HG02840 (cell line): ENCODE measurements at regions not wholly inside any gene's neighbourhood (a gene's known extent, or its start where the extent isn't known, plus 50 kb on each side); places are given as distances from the start of the nearest gene placed in this dataset.
"Not testable (repeated sequence)": the region's sequence is repeated elsewhere in the genome, so short reads cannot be mapped to it uniquely, and the experiment has no call there.

Experiments used
- ATAC-seq: cut with Tn5 transposase; IDR thresholded peaks from one replicate; pipeline ENCODE4 v1.9.1; 2021; ENCODE audit warnings: mild to moderate bottlenecking, moderate library complexity, moderate number of reproducible peaks; ENCODE audit not compliant: unreplicated experiment, low FRiP score

DNA sequence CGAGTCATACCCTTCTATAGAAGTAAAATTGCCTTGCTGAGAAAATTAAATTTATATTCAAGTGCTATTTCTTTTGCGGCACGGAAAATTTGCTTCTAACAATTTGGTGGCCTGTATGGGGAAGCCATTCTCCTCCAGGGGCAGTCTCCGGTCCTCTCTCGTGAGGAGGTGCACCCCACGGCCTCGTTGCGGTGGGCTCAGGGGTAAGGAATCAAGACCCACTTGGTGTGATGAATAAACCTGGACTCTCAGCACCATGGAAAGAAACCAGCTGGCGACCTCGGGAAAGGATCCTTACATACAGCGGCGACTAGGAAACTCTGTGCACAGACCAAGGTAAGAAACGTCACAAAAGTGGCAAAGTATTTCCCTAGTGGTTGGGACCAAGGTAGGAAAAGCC is 252.9 kb downstream of the DPY19L2 start:
- no peak for ATAC-seq

- no peak for ATAC-seq
Measured at GRCh38 chr12:63410197-63410596, 258.1 kb downstream of the DPY19L2 start.

GRCh38 chr12:63406781-63407180 is 255.8 kb upstream of the AVPR1A start:
- no peak for ATAC-seq

- no peak for ATAC-seq
Measured at GRCh38 chr12:63404611-63405010, 253.6 kb upstream of the AVPR1A start.

DNA sequence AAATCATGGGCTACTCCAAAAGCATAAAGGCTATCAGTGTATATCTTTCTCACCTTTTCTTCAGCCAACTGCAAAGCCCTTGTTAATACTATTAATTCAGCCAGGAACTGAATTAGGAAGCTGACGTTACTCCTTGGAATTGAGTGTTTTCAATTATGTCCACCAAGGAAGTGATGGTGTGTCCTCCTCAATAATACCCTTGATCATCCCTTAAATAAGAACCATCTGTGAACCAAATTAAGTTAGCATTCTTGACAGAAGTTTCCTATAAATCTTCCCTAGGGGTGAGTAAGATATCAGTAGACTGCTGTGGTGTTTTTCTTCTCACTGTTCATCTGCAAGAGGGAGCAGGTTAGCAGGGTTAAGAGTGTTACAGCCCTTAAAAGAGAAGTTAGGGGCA is 252.3 kb upstream of the AVPR1A start:
- no peak for ATAC-seq

GRCh38 chr12:63400718-63401117 is 249.7 kb upstream of the AVPR1A start:
- no peak for ATAC-seq

DNA sequence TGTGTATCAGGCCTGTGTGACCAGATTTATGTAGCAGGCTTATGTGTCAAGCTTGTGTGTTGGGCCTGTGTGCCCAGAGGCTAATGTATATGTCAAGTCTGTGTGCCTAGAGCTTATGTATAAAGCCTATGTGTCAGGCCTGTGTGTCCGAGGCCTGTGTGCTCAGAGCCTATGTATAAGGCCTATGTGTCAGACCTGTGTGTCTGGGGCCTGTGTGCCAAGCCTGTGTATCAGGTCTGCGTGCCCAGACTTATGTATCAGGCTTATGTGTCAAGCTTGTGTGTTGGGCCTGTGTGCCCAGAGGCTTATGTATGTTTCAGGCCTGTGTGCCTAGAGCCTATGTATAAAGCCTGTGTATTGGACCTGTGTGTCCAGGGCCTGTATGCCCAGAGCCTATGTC is 249.3 kb upstream of the AVPR1A start:
- no peak for ATAC-seq

- no peak for ATAC-seq
Measured at GRCh38 chr12:63397807-63398206, 246.8 kb upstream of the AVPR1A start.

DNA sequence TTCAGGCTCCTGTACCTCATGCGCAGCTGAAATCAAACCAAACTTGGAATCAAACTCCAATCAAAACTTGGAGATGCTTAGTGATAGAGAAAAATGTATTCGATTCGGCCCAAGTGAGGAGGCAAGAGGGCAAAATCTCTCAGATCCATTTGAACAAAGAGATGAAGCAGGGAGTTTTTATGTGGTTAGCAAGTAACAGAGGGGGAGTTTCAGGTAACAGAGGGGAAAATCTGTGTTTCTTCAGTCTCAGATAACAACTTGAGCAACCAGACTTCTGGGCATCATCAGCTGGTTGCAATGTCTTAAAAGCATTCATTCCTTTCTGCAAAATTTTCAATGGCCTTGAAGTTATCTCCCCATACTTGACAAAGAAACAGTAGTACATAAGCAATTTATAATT is 245.1 kb upstream of the AVPR1A start:
- ATAC-seq = no peak

DNA sequence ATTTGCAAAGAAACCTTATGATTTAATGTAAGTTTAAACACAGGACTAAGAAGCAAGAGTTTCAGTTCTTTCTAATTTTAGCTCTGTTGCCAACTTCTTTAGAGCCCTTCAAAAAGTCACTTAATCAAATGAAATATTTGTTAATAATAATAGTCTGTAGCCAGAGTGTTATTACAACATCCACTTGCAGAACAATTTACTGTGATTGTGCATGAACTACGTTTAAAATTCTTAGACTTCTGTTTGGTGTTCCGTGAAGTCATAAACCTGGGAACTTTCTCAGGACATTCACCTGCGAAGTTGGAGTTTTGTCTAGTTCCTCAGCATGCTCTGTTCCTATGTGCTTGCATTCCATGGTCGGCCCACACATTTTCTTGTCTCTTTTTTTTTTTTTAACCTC is 244.0 kb upstream of the AVPR1A start:
- ATAC-seq = no peak

DNA sequence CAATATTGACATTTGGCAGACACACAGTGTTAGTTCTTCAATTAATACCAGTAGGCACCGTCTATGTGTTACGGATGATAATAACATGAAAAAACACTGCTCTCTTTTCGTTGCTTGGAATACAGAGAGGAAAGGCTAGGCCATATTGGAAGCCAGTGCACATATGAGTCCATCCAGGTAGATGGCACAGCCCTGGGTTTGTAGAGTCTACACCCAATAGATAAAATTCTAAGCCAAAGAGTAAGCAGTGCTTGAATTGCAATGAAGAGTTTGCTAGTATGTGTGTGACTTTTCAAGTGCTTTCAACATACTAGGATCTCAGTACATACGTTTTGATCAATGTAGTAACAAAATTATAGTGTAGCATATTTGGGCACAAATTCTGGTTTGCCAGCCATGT is 243.3 kb upstream of the AVPR1A start:
- no peak for ATAC-seq

GRCh38 chr12:63389211-63389610 is 238.2 kb upstream of the AVPR1A start:
- ATAC-seq = no peak

DNA sequence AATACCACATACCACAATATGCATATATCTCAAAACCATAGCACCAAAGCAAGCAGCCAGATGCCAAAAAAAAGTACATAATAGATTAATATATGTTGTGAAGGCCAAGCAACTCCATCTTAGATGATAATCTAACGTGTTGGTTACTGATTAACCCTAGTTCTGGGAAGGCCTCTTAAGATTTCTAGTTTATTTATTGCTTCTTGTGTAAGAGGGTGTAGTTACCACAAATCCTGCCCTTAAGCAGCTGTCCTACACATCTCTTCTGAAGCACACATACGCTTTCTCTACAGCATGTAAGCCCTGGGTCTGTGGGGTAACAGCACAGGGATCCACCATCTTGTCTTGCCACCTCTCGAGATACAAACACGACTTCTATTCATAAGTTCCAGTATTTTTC is 236.8 kb upstream of the AVPR1A start:
- ATAC-seq = no peak

GRCh38 chr12:63382930-63383329 is 231.9 kb upstream of the AVPR1A start:
- ATAC-seq = no peak

DNA sequence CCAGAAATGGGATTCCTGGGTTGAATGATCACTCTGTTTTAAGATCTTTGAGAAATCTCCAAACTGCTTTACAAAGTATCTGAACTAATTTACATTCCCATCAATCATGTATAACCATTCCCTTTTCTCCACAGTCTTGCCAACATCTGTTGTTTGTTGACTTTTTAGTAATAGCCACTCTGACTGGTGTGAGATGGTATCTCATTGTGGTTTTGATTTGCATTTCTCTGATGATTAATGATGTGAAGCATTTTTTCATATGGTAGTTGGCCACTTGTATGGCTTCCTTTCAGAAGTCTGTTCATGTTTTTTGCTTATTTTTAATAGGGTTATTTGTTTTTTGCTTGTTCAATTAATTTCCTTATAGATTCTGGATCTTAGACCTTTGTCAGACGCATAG is 211.8 kb upstream of the AVPR1A start:
- ATAC-seq = no peak

DNA sequence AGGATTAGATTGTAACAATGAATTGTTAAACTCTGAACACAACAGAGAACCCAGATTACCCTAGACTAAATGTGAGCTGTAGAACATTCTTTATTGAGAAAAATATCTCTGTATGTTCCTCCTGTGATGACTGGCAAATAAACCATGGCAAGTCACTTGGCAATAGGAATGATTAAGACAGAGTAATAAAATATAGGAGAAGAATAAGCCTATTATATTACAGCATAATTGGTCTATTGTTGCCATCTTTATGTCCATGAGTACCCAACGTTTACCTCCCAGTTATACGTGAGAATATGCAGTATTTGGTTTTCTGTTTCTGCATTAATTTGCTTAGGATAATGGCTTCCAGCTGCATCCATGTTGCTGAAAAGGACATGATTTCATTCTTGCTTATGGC is 211.2 kb upstream of the AVPR1A start:
- ATAC-seq = no peak

DNA sequence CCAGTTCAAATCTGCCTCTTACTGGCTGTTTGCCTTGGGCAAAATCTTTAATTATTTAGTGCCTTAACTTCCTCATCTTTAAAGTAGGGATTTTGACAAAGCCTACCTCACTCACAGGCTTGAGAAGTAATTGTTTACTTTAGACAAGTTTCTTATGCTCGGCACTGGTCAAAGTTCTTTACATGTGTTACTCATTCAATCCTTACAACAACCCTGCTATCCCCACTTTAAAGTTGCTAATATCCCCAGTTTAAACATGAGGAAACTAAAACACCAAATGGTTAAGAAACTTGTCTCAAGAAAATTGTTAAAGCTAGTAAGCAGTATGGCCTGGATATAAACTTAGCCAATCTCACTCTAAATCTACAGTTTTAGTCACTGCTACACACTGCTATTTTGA is 204.0 kb upstream of the AVPR1A start:
- ATAC-seq = no peak

DNA sequence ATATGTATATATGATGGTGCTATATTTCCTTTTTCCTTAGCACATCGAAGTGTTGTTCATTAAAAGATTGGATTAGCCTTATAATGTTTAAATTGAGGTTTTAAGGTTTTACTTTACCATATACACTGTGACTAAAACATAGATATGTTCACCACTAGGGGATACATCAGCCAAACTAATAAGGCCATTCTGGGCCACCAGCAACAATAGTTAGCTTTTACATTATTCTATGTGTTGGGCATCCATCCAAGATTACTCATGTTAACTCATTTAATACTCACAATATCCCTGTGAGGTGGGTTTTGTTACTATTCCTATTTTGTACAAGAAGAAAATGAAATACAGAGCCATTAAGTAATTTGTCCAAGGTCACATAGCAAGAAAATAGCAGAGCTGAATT is 202.6 kb upstream of the AVPR1A start:
- ATAC-seq = no peak

GRCh38 chr12:63351370-63351769 is 200.4 kb upstream of the AVPR1A start:
- ATAC-seq = no peak

DNA sequence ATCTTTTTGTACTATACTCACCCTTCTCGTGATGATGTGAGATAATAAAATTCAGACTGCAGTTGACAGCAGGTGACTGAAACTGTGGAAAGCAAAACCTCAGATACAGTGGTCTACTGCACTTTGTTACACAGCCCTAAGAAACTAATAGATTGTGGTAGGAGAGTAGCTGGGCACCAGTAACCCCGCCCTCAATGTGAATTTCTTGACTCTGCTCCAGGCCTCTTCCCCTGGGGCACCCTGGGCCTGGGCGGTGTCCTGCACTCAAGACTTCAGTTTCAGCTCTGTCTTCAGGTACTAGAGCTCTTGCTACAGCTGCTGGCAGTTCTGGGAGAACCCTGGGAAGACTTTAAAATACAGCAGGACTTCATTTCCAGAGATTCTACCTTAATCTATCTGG is 197.6 kb upstream of the AVPR1A start:
- no peak for ATAC-seq

GRCh38 chr12:63337158-63337557 is 186.2 kb upstream of the AVPR1A start:
- not testable (repeated sequence) for ATAC-seq

DNA sequence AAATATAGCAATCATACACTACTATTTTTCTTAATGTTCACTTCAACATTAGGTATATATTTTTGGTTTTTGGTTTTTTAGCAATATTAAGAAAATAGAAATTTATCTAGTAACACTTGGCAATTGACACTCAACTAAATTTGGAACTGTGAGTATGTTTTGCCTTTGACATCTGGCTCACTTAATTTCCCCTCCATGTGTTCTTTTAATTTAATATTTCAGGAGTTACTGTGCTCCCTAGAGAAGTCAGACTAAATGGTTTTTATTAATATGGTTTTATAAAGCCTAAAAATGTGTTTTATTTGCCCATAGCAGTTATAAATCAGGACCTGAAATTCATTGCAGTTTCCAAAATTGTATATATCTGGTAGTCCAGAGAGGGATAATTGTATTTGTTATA is 175.3 kb upstream of the AVPR1A start:
- no peak for ATAC-seq

GRCh38 chr12:63325757-63326156 is 174.8 kb upstream of the AVPR1A start:
- ATAC-seq = no peak

DNA sequence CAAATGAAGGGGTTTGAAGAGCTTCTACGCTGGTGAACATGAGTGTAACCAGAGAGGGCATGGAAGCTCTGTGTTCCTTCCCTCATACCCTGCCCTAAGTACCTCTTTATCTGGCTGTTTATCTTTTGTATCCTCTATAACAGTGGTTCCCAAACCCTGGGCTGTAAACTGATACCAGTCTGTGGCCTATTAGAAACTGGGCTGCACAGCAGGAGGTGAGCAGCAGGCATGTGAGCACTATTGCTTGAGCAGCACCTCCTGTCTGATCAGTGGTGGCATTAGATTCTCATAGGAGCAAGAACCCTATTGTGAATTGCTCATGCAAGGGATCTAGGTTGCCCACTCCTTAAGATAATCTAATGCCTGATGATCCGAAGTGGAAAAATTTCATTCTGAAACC is 172.9 kb upstream of the AVPR1A start:
- no peak for ATAC-seq
